ENCODE measurements at regions not wholly inside any gene's neighbourhood (a gene's known extent, or its start where the extent isn't known, plus 50 kb on each side); places are given as distances from the start of the nearest gene placed in this dataset.

GRCh38 chr4:25493466-25493865 lies 116.4 kb downstream of the ANAPC4 start:
- H3K4me3 ChIP-seq = no peak overlapping the region
- H3K9me3 ChIP-seq = no peaks in the 10 kb centered on the region
- H3K4me1 ChIP-seq = no peaks in the 10 kb centered on the region
- intact Hi-C loops (cut with DNase I; ENCODE audit: low total_unique reads) (no loop called here), in situ Hi-C loops (cut with MboI; ENCODE audit: low pct_ligation_motif_present in 1 of 4, low pct_unique_long_range_greater_than_20kb in 1 of 4, low sequenced_read_pairs in 3 of 4) (no loop called here)
- no peak for TF ChIP-seq POLR2AphosphoS5 (IDR thresholded peaks at IDR 0.05)
- TF ChIP-seq, protein P1, sequence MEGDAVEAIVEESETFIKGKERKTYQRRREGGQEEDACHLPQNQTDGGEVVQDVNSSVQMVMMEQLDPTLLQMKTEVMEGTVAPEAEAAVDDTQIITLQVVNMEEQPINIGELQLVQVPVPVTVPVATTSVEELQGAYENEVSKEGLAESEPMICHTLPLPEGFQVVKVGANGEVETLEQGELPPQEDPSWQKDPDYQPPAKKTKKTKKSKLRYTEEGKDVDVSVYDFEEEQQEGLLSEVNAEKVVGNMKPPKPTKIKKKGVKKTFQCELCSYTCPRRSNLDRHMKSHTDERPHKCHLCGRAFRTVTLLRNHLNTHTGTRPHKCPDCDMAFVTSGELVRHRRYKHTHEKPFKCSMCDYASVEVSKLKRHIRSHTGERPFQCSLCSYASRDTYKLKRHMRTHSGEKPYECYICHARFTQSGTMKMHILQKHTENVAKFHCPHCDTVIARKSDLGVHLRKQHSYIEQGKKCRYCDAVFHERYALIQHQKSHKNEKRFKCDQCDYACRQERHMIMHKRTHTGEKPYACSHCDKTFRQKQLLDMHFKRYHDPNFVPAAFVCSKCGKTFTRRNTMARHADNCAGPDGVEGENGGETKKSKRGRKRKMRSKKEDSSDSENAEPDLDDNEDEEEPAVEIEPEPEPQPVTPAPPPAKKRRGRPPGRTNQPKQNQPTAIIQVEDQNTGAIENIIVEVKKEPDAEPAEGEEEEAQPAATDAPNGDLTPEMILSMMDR (IDR thresholded peaks at IDR 0.05) = no peak
- TF ChIP-seq EP300 (IDR thresholded peaks at IDR 0.05; ENCODE audit: low read depth) = no peak
- no peak for TF ChIP-seq POLR2A (IDR thresholded peaks at IDR 0.05)
- no peak overlapping the region for H3K27ac ChIP-seq
- no peaks in the 10 kb centered on the region for H3K36me3 ChIP-seq
- DNase-seq = no peak
- WGBS, 2 donors (ENCODE audit: low coverage in 1 of 2) = 0 to 18% methylated on average over 1 of the region's 1 CpG
- no peaks in the 10 kb centered on the region for H3K27me3 ChIP-seq

DNA sequence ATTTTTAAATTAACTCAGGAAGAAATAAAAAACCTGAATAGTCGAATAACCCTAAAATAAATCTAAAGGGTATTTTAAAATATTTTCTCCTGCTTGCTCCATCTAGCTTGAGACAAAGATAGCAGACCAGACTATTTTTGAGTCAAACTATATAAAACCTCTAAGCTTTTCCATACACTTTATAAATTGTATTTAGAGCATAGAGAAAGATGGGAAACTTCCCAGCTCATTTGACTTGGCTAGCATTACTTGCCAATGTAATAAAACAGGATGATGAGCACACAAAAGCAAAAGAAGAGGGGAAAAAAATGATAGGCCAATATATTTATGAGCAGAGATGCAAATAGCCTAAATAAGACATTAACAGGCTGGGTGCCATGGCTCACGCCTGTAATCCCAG lies 117.1 kb downstream of the ANAPC4 start:
- in situ Hi-C loops (cut with MboI; ENCODE audit: low pct_ligation_motif_present in 1 of 4, low pct_unique_long_range_greater_than_20kb in 1 of 4, low sequenced_read_pairs in 3 of 4) (no loop called here), intact Hi-C loops (cut with DNase I; ENCODE audit: low total_unique reads) (no loop called here)
- Histone ChIP-seq H3K36me3 (no peaks in the 10 kb centered on the region), H3K4me1 (no peaks in the 10 kb centered on the region), H3K9me3 (no peaks in the 10 kb centered on the region), H3K27me3 (no peaks in the 10 kb centered on the region), H3K4me3 (no peak overlapping the region), H3K27ac (no peak overlapping the region)
- WGBS, 2 donors (ENCODE audit: low coverage in 1 of 2) = 72 to 75% methylated on average over 1 to 2 of the region's 2 CpGs
- no peak for DNase-seq
- no peak for TF ChIP-seq POLR2AphosphoS5 (IDR thresholded peaks at IDR 0.05)
- no peak for TF ChIP-seq POLR2A (IDR thresholded peaks at IDR 0.05)
- TF ChIP-seq, protein P1 (IDR thresholded peaks at IDR 0.05) = no peak
- no peak for TF ChIP-seq EP300 (IDR thresholded peaks at IDR 0.05; ENCODE audit: low read depth)

DNA sequence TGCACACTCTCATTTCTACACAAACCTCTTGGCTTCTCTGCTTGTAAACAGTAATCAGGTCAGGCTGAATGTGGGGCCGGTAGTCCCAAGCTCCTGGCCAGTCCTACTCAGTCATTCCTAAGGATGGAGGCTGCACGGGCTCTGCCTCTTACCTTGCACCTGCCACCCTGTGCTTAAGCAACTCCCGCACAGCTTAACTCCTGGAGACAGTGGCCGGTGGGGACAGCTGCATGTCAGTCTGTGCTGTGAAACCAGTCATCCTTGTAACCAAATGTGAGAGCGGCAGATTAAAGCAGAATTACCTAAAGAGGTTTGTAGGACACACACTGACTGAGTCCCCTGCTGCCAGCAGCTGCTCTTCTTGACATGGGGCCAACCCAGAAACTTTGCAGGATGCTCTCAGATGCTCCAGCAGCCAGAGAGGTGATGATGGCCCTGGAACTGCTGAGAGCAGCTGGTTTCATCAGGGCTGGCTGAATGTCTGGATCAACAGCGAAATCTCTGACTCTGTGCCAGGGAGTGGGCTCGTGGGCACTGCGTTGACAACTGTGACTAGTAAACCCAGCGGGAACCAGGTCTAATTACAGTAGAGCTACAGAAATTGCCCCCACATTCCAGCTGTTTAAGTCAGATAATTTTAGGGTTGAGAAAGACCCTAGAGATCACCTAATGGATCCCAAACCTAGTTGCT lies 123.7 kb downstream of the ANAPC4 start:
- no peak for TF ChIP-seq POLR2A (IDR thresholded peaks at IDR 0.05)
- TF ChIP-seq, protein P1 (IDR thresholded peaks at IDR 0.05) = no peak
- no peak for TF ChIP-seq POLR2AphosphoS5 (IDR thresholded peaks at IDR 0.05)
- no peak for TF ChIP-seq EP300 (IDR thresholded peaks at IDR 0.05; ENCODE audit: low read depth)
- Histone ChIP-seq H3K4me3 (no peak overlapping the region), H3K4me1 (no peaks in the 10 kb centered on the region), H3K27me3 (no peaks in the 10 kb centered on the region), H3K9me3 (no peaks in the 10 kb centered on the region), H3K36me3 (no peaks in the 10 kb centered on the region), H3K27ac (no peak overlapping the region)
- in situ Hi-C loops (cut with MboI; ENCODE audit: low pct_ligation_motif_present in 1 of 4, low pct_unique_long_range_greater_than_20kb in 1 of 4, low sequenced_read_pairs in 3 of 4) = no loop called here
- intact Hi-C loops (cut with DNase I; ENCODE audit: low total_unique reads) = no loop called here
- WGBS, 2 donors (ENCODE audit: low coverage in 1 of 2) = 46% methylated on average over 9 of the region's 9 CpGs; no CpG with 5 or more reads in 1 of the 2 donors
- no peak for DNase-seq

DNA sequence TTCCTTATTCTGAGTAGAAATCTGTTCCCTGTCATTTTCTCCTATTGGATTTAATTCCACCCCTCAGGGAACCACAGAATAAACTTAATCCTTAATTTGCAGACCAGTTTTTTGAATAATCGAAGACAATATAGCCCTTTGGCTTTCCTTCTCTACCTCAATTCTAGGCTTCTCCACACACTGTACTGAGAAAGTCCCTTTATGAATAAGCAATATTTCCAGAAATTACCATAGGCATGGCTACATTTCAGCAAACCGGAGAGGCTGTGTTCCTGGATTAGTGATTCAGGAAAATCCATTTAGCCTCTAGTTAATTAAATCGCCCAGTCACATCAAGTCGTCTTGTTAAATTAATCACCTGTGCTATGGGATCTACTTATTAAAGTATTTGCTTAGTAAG lies 125.1 kb downstream of the ANAPC4 start:
- intact Hi-C loops (cut with DNase I; ENCODE audit: low total_unique reads) = no loop called here
- H3K4me3 ChIP-seq = no peak overlapping the region
- WGBS, 2 donors (ENCODE audit: low coverage in 1 of 2) = 77 to 89% methylated on average over 3 to 4 of the region's 4 CpGs
- no peaks in the 10 kb centered on the region for H3K27me3 ChIP-seq
- H3K27ac ChIP-seq = no peak overlapping the region
- TF ChIP-seq, protein P1 (IDR thresholded peaks at IDR 0.05) = no peak
- TF ChIP-seq POLR2A (IDR thresholded peaks at IDR 0.05) (no peak), POLR2AphosphoS5 (IDR thresholded peaks at IDR 0.05) (no peak), EP300 (IDR thresholded peaks at IDR 0.05; ENCODE audit: low read depth) (no peak)
- H3K9me3 ChIP-seq = no peaks in the 10 kb centered on the region
- in situ Hi-C loops (cut with MboI; ENCODE audit: low pct_ligation_motif_present in 1 of 4, low pct_unique_long_range_greater_than_20kb in 1 of 4, low sequenced_read_pairs in 3 of 4) = no loop called here
- no peak for DNase-seq
- H3K4me1 ChIP-seq = no peaks in the 10 kb centered on the region
- no peaks in the 10 kb centered on the region for H3K36me3 ChIP-seq
